ENCODE measurements at regions not wholly inside any gene's neighbourhood (a gene's known extent, or its start where the extent isn't known, plus 50 kb on each side); places are given as distances from the start of the nearest gene placed in this dataset.

GRCh38 chr2:220046507-220046906 lies 419.1 kb downstream of the SLC4A3 start:
- no peaks in the 10 kb centered on the region for H3K79me1 ChIP-seq (replicated peaks; ENCODE audit: low read length, poor library complexity, severe bottlenecking)
- 95% methylated on average over 1 of the region's 2 CpGs for WGBS
- no peak overlapping the region for H2AK5ac ChIP-seq (ENCODE audit: low read length, severe bottlenecking)

GRCh38 chr2:220051716-220052115 lies 424.3 kb downstream of the SLC4A3 start:
- no peak overlapping the region for H4K8ac ChIP-seq (ENCODE audit: low read length)
- H3K23ac ChIP-seq (ENCODE audit: low read length in 2 of 2), result no peak overlapping the region
- no peak overlapping the region for H3K18ac ChIP-seq (ENCODE audit: low read depth in 1 of 2, low read length in 2 of 2)
- no peak overlapping the region for H2AK5ac ChIP-seq (ENCODE audit: low read length, severe bottlenecking)
- H3K27ac ChIP-seq (ENCODE audit: low read length, poor library complexity, severe bottlenecking), result no peak overlapping the region
- no peak overlapping the region for H3K9ac ChIP-seq (ENCODE audit: low read length)
- H2BK5ac ChIP-seq (ENCODE audit: low read depth, low read length, poor library complexity, severe bottlenecking), result no peak overlapping the region
- no peak overlapping the region for H2BK12ac ChIP-seq (ENCODE audit: low read length in 2 of 2)
- no peaks in the 10 kb centered on the region for H3K36me3 ChIP-seq (ENCODE audit: control insufficient read depth in 1 of 2, insufficient read depth in 2 of 2, low read depth in 1 of 2, low read length in 2 of 2)
- no peak overlapping the region for H3K4me3 ChIP-seq (ENCODE audit: insufficient read depth in 1 of 2, low read depth in 1 of 2, low read length in 2 of 2)
- H3K4me1 ChIP-seq (ENCODE audit: control insufficient read depth, insufficient read depth, low read depth, low read length), result no peaks in the 10 kb centered on the region
- no peak overlapping the region for H2BK15ac ChIP-seq (ENCODE audit: low read depth, poor library complexity, severe bottlenecking)
- H3K4me2 ChIP-seq (ENCODE audit: low read length, poor library complexity, severe bottlenecking), result no peak overlapping the region
- no peak overlapping the region for H4K91ac ChIP-seq (ENCODE audit: low read length)
- DNase-seq, result no peak
- no peak overlapping the region for H2AFZ ChIP-seq (ENCODE audit: low read depth, low read length)
- H3K4ac ChIP-seq (ENCODE audit: low read depth in 1 of 2, low read length in 2 of 2), result no peak overlapping the region
- no peaks in the 10 kb centered on the region for H3K9me3 ChIP-seq (ENCODE audit: control insufficient read depth, low read length)
- H3K27me3 ChIP-seq (ENCODE audit: control insufficient read depth in 1 of 2, insufficient read depth in 1 of 2, low read length in 2 of 2), result no peaks in the 10 kb centered on the region
- H3K14ac ChIP-seq (ENCODE audit: low read length in 2 of 2), result no peak overlapping the region
- no peak overlapping the region for H2BK120ac ChIP-seq (ENCODE audit: low read depth, low read length)
- 94% methylated on average over 2 of the region's 3 CpGs for WGBS
- H3K79me1 ChIP-seq (replicated peaks; ENCODE audit: low read length, poor library complexity, severe bottlenecking), result no peaks in the 10 kb centered on the region

More at GRCh38 chr2:220046507-220046906, 419.1 kb downstream of the SLC4A3 start:
- H2BK120ac ChIP-seq (ENCODE audit: low read depth, low read length), result no peak overlapping the region
- H3K4ac ChIP-seq (ENCODE audit: low read depth in 1 of 2, low read length in 2 of 2), result no peak overlapping the region
- H2BK5ac ChIP-seq (ENCODE audit: low read depth, low read length, poor library complexity, severe bottlenecking), result no peak overlapping the region
- H3K36me3 ChIP-seq (ENCODE audit: control insufficient read depth in 1 of 2, insufficient read depth in 2 of 2, low read depth in 1 of 2, low read length in 2 of 2), result no peaks in the 10 kb centered on the region
- H3K4me1 ChIP-seq (ENCODE audit: control insufficient read depth, insufficient read depth, low read depth, low read length), result peaks cover 2% of the 10 kb centered on the region
- no peak overlapping the region for H4K8ac ChIP-seq (ENCODE audit: low read length)
- no peak overlapping the region for H3K4me2 ChIP-seq (ENCODE audit: low read length, poor library complexity, severe bottlenecking)
- H3K27ac ChIP-seq (ENCODE audit: low read length, poor library complexity, severe bottlenecking), result no peak overlapping the region
- H3K27me3 ChIP-seq (ENCODE audit: control insufficient read depth in 1 of 2, insufficient read depth in 1 of 2, low read length in 2 of 2), result no peaks in the 10 kb centered on the region
- no peak overlapping the region for H3K9ac ChIP-seq (ENCODE audit: low read length)
- H3K23ac ChIP-seq (ENCODE audit: low read length in 2 of 2), result no peak overlapping the region
- H2BK12ac ChIP-seq (ENCODE audit: low read length in 2 of 2), result no peak overlapping the region
- no peak overlapping the region for H4K91ac ChIP-seq (ENCODE audit: low read length)
- H3K14ac ChIP-seq (ENCODE audit: low read length in 2 of 2), result no peak overlapping the region
- H3K4me3 ChIP-seq (ENCODE audit: insufficient read depth in 1 of 2, low read depth in 1 of 2, low read length in 2 of 2), result no peak overlapping the region
- no peak overlapping the region for H3K18ac ChIP-seq (ENCODE audit: low read depth in 1 of 2, low read length in 2 of 2)
- no peak for DNase-seq
- no peak overlapping the region for H2AFZ ChIP-seq (ENCODE audit: low read depth, low read length)
- no peak overlapping the region for H2BK15ac ChIP-seq (ENCODE audit: low read depth, poor library complexity, severe bottlenecking)
- H3K9me3 ChIP-seq (ENCODE audit: control insufficient read depth, low read length), result no peaks in the 10 kb centered on the region

GRCh38 chr2:220053919-220054318 lies 426.5 kb downstream of the SLC4A3 start:
- DNase-seq, result no peak
- Histone ChIP-seq H3K9ac (ENCODE audit: low read length) (no peak overlapping the region), H4K8ac (ENCODE audit: low read length) (no peak overlapping the region), H2BK12ac (ENCODE audit: low read length in 2 of 2) (no peak overlapping the region), H2BK120ac (ENCODE audit: low read depth, low read length) (no peak overlapping the region), H2AFZ (ENCODE audit: low read depth, low read length) (no peak overlapping the region), H3K27ac (ENCODE audit: low read length, poor library complexity, severe bottlenecking) (no peak overlapping the region), H3K27me3 (ENCODE audit: control insufficient read depth in 1 of 2, insufficient read depth in 1 of 2, low read length in 2 of 2) (no peaks in the 10 kb centered on the region), H3K18ac (ENCODE audit: low read depth in 1 of 2, low read length in 2 of 2) (no peak overlapping the region), H3K79me1 (replicated peaks; ENCODE audit: low read length, poor library complexity, severe bottlenecking) (no peaks in the 10 kb centered on the region), H3K23ac (ENCODE audit: low read length in 2 of 2) (no peak overlapping the region), H3K36me3 (ENCODE audit: control insufficient read depth in 1 of 2, insufficient read depth in 2 of 2, low read depth in 1 of 2, low read length in 2 of 2) (no peaks in the 10 kb centered on the region), H4K91ac (ENCODE audit: low read length) (no peak overlapping the region), H2AK5ac (ENCODE audit: low read length, severe bottlenecking) (no peak overlapping the region), H3K14ac (ENCODE audit: low read length in 2 of 2) (no peak overlapping the region), H3K4ac (ENCODE audit: low read depth in 1 of 2, low read length in 2 of 2) (no peak overlapping the region), H2BK5ac (ENCODE audit: low read depth, low read length, poor library complexity, severe bottlenecking) (no peak overlapping the region), H3K4me3 (ENCODE audit: insufficient read depth in 1 of 2, low read depth in 1 of 2, low read length in 2 of 2) (no peak overlapping the region), H3K4me2 (ENCODE audit: low read length, poor library complexity, severe bottlenecking) (no peak overlapping the region), H3K9me3 (ENCODE audit: control insufficient read depth, low read length) (no peaks in the 10 kb centered on the region), H3K4me1 (ENCODE audit: control insufficient read depth, insufficient read depth, low read depth, low read length) (peaks cover 4% of the 10 kb centered on the region), H2BK15ac (ENCODE audit: low read depth, poor library complexity, severe bottlenecking) (no peak overlapping the region)

DNA sequence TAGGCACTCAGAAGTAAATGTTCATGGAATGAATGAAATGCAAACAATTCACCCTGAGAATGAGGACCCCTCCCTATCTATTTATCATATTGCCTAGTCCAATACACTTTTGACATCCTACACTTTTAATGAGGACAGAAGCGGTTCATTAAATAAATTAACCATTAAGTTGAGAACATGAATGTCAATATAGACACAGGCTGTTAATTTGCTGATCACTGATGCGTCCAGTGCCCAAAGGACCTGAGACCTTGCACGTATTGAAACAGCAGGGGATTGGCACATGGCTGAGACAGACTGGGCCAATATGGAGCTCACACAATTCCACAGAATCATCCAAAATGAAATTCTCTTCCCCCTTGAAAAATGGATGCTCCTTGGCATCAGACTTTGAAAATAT lies 430.0 kb downstream of the SLC4A3 start:
- Histone ChIP-seq H3K27ac (ENCODE audit: low read length, poor library complexity, severe bottlenecking) (no peak overlapping the region), H3K9ac (ENCODE audit: low read length) (no peak overlapping the region), H2BK120ac (ENCODE audit: low read depth, low read length) (no peak overlapping the region), H2AFZ (ENCODE audit: low read depth, low read length) (no peak overlapping the region), H4K91ac (ENCODE audit: low read length) (no peak overlapping the region), H3K4me3 (ENCODE audit: insufficient read depth in 1 of 2, low read depth in 1 of 2, low read length in 2 of 2) (no peak overlapping the region), H3K23ac (ENCODE audit: low read length in 2 of 2) (no peak overlapping the region), H2BK15ac (ENCODE audit: low read depth, poor library complexity, severe bottlenecking) (no peak overlapping the region), H3K14ac (ENCODE audit: low read length in 2 of 2) (no peak overlapping the region), H3K36me3 (ENCODE audit: control insufficient read depth in 1 of 2, insufficient read depth in 2 of 2, low read depth in 1 of 2, low read length in 2 of 2) (no peaks in the 10 kb centered on the region), H3K4ac (ENCODE audit: low read depth in 1 of 2, low read length in 2 of 2) (no peak overlapping the region), H3K18ac (ENCODE audit: low read depth in 1 of 2, low read length in 2 of 2) (no peak overlapping the region), H4K8ac (ENCODE audit: low read length) (no peak overlapping the region), H3K9me3 (ENCODE audit: control insufficient read depth, low read length) (no peaks in the 10 kb centered on the region), H3K4me2 (ENCODE audit: low read length, poor library complexity, severe bottlenecking) (no peak overlapping the region), H3K4me1 (ENCODE audit: control insufficient read depth, insufficient read depth, low read depth, low read length) (peaks cover 4% of the 10 kb centered on the region), H2BK5ac (ENCODE audit: low read depth, low read length, poor library complexity, severe bottlenecking) (no peak overlapping the region), H3K79me1 (replicated peaks; ENCODE audit: low read length, poor library complexity, severe bottlenecking) (no peaks in the 10 kb centered on the region), H2BK12ac (ENCODE audit: low read length in 2 of 2) (no peak overlapping the region), H3K27me3 (ENCODE audit: control insufficient read depth in 1 of 2, insufficient read depth in 1 of 2, low read length in 2 of 2) (no peaks in the 10 kb centered on the region), H2AK5ac (ENCODE audit: low read length, severe bottlenecking) (no peak overlapping the region)
- WGBS, result 89% methylated on average over 2 of the region's 3 CpGs
- DNase-seq, result no peak

All from mesenchymal stem cell (in vitro differentiated cells and primary cell).